ENCODE measurements at regions not wholly inside any gene's neighbourhood (a gene's known extent, or its start where the extent isn't known, plus 50 kb on each side); places are given as distances from the start of the nearest gene placed in this dataset.

DNA sequence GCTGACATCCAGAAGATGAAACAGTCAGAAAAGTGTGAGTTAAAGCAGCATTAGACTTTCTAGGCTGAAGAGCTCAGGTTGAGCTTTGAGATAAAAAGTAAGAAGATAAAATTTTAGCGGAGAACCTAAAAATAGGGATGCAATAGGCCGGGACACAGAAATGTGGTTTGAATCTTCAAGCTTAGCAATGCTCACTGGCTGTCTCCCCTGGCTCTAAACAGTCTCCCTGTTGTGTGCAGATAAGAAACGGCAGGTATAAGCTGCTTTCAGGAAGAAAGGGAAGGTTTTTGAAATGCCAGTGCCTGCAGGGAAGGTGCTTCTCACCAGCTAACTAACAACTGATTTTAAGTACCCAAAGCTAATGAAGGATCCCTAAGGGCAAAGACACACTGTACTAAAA is 718.7 kb upstream of the SGO1 start:
- Histone ChIP-seq H3K4me3 (ENCODE audit: low read depth, low read length) (no peak overlapping the region), H3K9me3 (ENCODE audit: control insufficient read depth, insufficient read depth, low read length) (no peaks in the 10 kb centered on the region), H3K27me3 (ENCODE audit: control insufficient read depth, insufficient read depth, low read length) (no peaks in the 10 kb centered on the region), H3K27ac (ENCODE audit: low read depth, low read length) (no peak overlapping the region)
- ChIA-PET CTCF (interaction anchor here (0.6 kb wide), 1 partner anchor 23 kb away, joined by 4 read pairs; no protein-coding TSS in a partner anchor), POLR2A (no interaction called here)
- DNase-seq (ENCODE audit: low read depth, low spot score), result no peak
- no peak for TF ChIP-seq CTCF (IDR thresholded peaks at IDR 0.05; ENCODE audit: low read depth, low read length)

GRCh38 chr3:20898962-20899361 is 713.0 kb upstream of the SGO1 start:
- ChIA-PET CTCF (interaction anchor here (0.6 kb wide), 1 partner anchor 387 kb away, joined by 3 read pairs; no protein-coding TSS in a partner anchor), POLR2A (no interaction called here)
- TF ChIP-seq CTCF (IDR thresholded peaks at IDR 0.05; ENCODE audit: low read depth, low read length), result no peak
- no peaks in the 10 kb centered on the region for H3K27me3 ChIP-seq (ENCODE audit: control insufficient read depth, insufficient read depth, low read length)
- no peak overlapping the region for H3K4me3 ChIP-seq (ENCODE audit: low read depth, low read length)
- H3K27ac ChIP-seq (ENCODE audit: low read depth, low read length), result no peak overlapping the region
- no peak for DNase-seq (ENCODE audit: low read depth, low spot score)
- no peaks in the 10 kb centered on the region; the same call in 1 of the 2 replicates for H3K9me3 ChIP-seq (ENCODE audit: control insufficient read depth, insufficient read depth, low read length)

DNA sequence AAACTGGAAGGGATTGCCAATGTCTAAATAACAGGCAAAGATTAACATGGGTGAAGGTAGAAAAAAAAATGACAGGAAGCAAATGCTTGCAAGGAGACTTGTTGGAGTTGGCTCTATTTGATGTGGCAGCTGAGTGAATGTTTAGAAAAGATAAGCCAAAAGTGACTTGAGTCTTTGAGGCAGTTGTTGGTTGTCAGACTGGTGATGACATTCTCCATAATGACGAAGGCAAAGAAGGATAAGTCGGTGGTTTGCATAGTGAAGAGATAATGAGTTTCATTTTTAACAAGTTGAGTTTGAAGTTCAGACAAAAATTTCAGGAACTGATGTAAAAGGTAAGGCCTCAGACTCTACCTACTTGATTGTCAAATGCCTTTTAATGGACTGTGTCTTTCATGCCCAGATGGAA is 704.1 kb upstream of the SGO1 start:
- Histone ChIP-seq H3K4me3 (ENCODE audit: low read depth, low read length) (no peak overlapping the region), H3K9me3 (ENCODE audit: control insufficient read depth, insufficient read depth, low read length) (no peaks in the 10 kb centered on the region), H3K27me3 (ENCODE audit: control insufficient read depth, insufficient read depth, low read length) (no peaks in the 10 kb centered on the region), H3K27ac (ENCODE audit: low read depth, low read length) (no peak overlapping the region)
- ChIA-PET POLR2A (no interaction called here), CTCF (no interaction called here)
- DNase-seq (ENCODE audit: low read depth, low spot score), result no peak
- TF ChIP-seq CTCF (IDR thresholded peaks at IDR 0.05; ENCODE audit: low read depth, low read length), result no peak

DNA sequence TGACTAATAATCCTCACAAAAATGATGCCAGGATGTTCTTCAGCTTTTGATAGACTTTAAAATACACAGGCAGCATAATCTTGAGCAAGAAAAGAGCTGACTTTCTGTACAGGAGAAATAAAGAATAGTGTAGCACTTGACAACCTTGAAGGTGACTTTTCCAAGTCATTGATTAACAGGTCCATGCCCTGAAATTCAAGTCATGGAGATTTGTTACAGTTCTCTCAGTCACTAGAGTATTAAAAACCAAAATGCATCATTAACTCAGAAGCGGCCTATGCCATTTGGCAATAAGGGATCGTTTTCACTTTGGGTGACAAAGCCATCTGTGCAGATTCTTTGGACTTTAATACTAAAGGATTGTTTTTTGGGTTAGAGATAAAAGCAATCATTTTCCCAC is 692.7 kb upstream of the SGO1 start:
- ChIA-PET POLR2A (no interaction called here), CTCF (no interaction called here)
- TF ChIP-seq CTCF (IDR thresholded peaks at IDR 0.05; ENCODE audit: low read depth, low read length), result no peak
- H3K27me3 ChIP-seq (ENCODE audit: control insufficient read depth, insufficient read depth, low read length), result no peaks in the 10 kb centered on the region
- no peak overlapping the region for H3K4me3 ChIP-seq (ENCODE audit: low read depth, low read length)
- H3K9me3 ChIP-seq (ENCODE audit: control insufficient read depth, insufficient read depth, low read length), result peaks cover 8% of the 10 kb centered on the region; the same call in 1 of the 2 replicates
- H3K27ac ChIP-seq (ENCODE audit: low read depth, low read length), result no peak overlapping the region
- no peak for DNase-seq (ENCODE audit: low read depth, low spot score)

DNA sequence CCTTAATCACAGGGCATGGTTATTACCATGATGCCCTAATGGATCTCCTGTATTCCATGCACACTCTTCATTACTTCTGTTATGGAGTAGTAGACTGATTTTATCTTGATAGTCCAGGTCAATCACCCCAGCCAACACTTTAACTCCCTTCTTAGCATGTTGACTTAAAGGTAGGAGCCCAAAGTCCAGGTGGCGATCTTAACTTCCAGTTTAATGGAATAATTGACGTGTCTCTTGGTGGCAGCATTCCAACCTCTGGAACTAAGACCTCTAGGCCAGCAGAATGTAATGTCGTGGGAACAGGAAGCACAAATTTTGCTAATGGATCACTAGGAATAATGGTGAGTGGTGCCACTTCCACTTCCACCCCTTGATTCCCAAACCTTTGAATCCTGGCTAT is 687.2 kb upstream of the SGO1 start:
- Histone ChIP-seq H3K4me3 (ENCODE audit: low read depth, low read length) (no peak overlapping the region), H3K27me3 (ENCODE audit: control insufficient read depth, insufficient read depth, low read length) (no peaks in the 10 kb centered on the region), H3K9me3 (ENCODE audit: control insufficient read depth, insufficient read depth, low read length) (peaks cover 8% of the 10 kb centered on the region; the same call in 1 of the 2 replicates), H3K27ac (ENCODE audit: low read depth, low read length) (no peak overlapping the region)
- ChIA-PET CTCF (no interaction called here), POLR2A (no interaction called here)
- TF ChIP-seq CTCF (IDR thresholded peaks at IDR 0.05; ENCODE audit: low read depth, low read length), result no peak
- DNase-seq (ENCODE audit: low read depth, low spot score), result no peak

Measured in AG04450 (cell line).